DND-41 (cell line): ENCODE measurements at regions not wholly inside any gene's neighbourhood (a gene's known extent, or its start where the extent isn't known, plus 50 kb on each side); places are given as distances from the start of the nearest gene placed in this dataset.
A peak's percentile ranks its signal among the peaks of the same experiment; 100 is the strongest.

ENCODE experiments used
- ATAC-seq: fragments of 200-7000 bp; cut with Tn5 transposase; 3 replicates; pipeline ENCODE4 v1.9.1; 2021; ENCODE audit warnings: low read depth; ENCODE audit not compliant: insufficient read depth
- DNase-seq: peaks from one replicate; pipeline ENCODE4 v3.0.0-alpha.2; 2020
- H2AFZ ChIP-seq: 2 replicates; pipeline ENCODE4 v1.6.0; 2012; ENCODE audit warnings: low read depth, low read length
- H3K27ac ChIP-seq: 2 replicates; pipeline ENCODE4 v1.5.1; 2012; ENCODE audit warnings: low read length, inconsistent platforms
- H3K27me3 ChIP-seq: fragments of 200-600 bp; sonication (generic); 2 replicates; pipeline ENCODE4 v1.6.0; 2012; ENCODE audit warnings: low read length, mild to moderate bottlenecking, inconsistent platforms; ENCODE audit not compliant: insufficient read depth, poor library complexity
- H3K36me3 ChIP-seq: 2 replicates; pipeline ENCODE4 v1.5.1; 2012; ENCODE audit warnings: low read length, inconsistent platforms; ENCODE audit not compliant: insufficient read depth
- H3K4me1 ChIP-seq: 2 replicates; pipeline ENCODE4 v1.5.1; 2012; ENCODE audit warnings: mild to moderate bottlenecking, low read length; ENCODE audit not compliant: insufficient read depth
- H3K4me2 ChIP-seq: 2 replicates; pipeline ENCODE4 v1.6.0; 2012; ENCODE audit warnings: mild to moderate bottlenecking, moderate library complexity, low read length, inconsistent platforms; ENCODE audit not compliant: insufficient read depth
- H3K4me3 ChIP-seq, 2 experiments: fragments of 200-600 bp in 1 of 2; shearing (Covaris generic) in 1 of 2; 2 replicates each; pipeline ENCODE4 v1.5.1; 2012 to 2016; ENCODE audit warnings: inconsistent platforms in 2 of 2, low read length in 2 of 2, mild to moderate bottlenecking in 2 of 2, low read depth in 1 of 2, moderate library complexity in 1 of 2
- H3K79me2 ChIP-seq: 2 replicates; pipeline ENCODE4 v1.6.0; 2012; ENCODE audit warnings: low read length, inconsistent platforms; ENCODE audit not compliant: insufficient read depth
- H3K9ac ChIP-seq: 2 replicates; pipeline ENCODE4 v1.6.0; 2012; ENCODE audit warnings: low read depth, mild to moderate bottlenecking, inconsistent platforms, low read length, moderate library complexity
- H3K9me3 ChIP-seq: 2 replicates; pipeline ENCODE4 v1.5.1; 2012; ENCODE audit warnings: low read length, moderate library complexity, mild to moderate bottlenecking, inconsistent platforms; ENCODE audit not compliant: insufficient read depth, severe bottlenecking
- H4K20me1 ChIP-seq: 2 replicates; pipeline ENCODE4 v1.6.0; 2012; ENCODE audit warnings: low read length; ENCODE audit not compliant: insufficient read depth
- CTCF ChIP-seq: IDR thresholded peaks from 2 replicates; pipeline ENCODE4 v1.5.1; 2012; ENCODE audit warnings: borderline replicate concordance, low read length, moderate library complexity, mild to moderate bottlenecking; ENCODE audit not compliant: poor library complexity, severe bottlenecking; ENCODE audit errors: extremely low read depth
- EZH2 ChIP-seq: IDR thresholded peaks from 3 replicates; pipeline ENCODE4 v1.6.1; 2012; ENCODE audit warnings: borderline replicate concordance, low read depth, mild to moderate bottlenecking, moderate library complexity, low read length, inconsistent platforms; ENCODE audit not compliant: severe bottlenecking

- no peaks in the 10 kb centered on the region for H3K27me3 ChIP-seq
- no peak overlapping the region for H3K4me2 ChIP-seq
- H4K20me1 ChIP-seq, result no peaks in the 10 kb centered on the region
- no peaks in the 10 kb centered on the region for H3K36me3 ChIP-seq
- DNase-seq (no peak), ATAC-seq (no peak)
- H3K9ac ChIP-seq, result no peak overlapping the region
- H2AFZ ChIP-seq, result no peak overlapping the region
- H3K4me3 ChIP-seq, result no peak overlapping the region
- TF ChIP-seq CTCF, result no peak
- no peak for TF ChIP-seq EZH2
- no peaks in the 10 kb centered on the region for H3K79me2 ChIP-seq
- H3K4me1 ChIP-seq, result no peaks in the 10 kb centered on the region
- H3K9me3 ChIP-seq, result no peaks in the 10 kb centered on the region
- H3K27ac ChIP-seq, result no peak overlapping the region
These were observed 330.1 kb upstream of the CPXCR1 start for GRCh38 chrX:88416965-88417364.

GRCh38 chrX:88424071-88424470 lies 323.0 kb upstream of the CPXCR1 start:
- no peak overlapping the region for H3K9ac ChIP-seq
- no peaks in the 10 kb centered on the region for H3K9me3 ChIP-seq
- H3K4me1 ChIP-seq, result no peaks in the 10 kb centered on the region
- H3K36me3 ChIP-seq, result no peaks in the 10 kb centered on the region
- no peak overlapping the region for H3K4me2 ChIP-seq
- H3K27me3 ChIP-seq, result no peaks in the 10 kb centered on the region
- ATAC-seq (no peak), DNase-seq (no peak)
- H4K20me1 ChIP-seq, result no peaks in the 10 kb centered on the region
- TF ChIP-seq EZH2 (no peak), CTCF (no peak)
- no peak overlapping the region for H2AFZ ChIP-seq
- no peak overlapping the region for H3K4me3 ChIP-seq
- no peaks in the 10 kb centered on the region for H3K79me2 ChIP-seq
- no peak overlapping the region for H3K27ac ChIP-seq

- H4K20me1 ChIP-seq, result no peaks in the 10 kb centered on the region
- H3K36me3 ChIP-seq, result no peaks in the 10 kb centered on the region
- no peak overlapping the region for H3K27ac ChIP-seq
- no peaks in the 10 kb centered on the region for H3K9me3 ChIP-seq
- DNase-seq (no peak), ATAC-seq (no peak)
- H3K27me3 ChIP-seq, result no peaks in the 10 kb centered on the region
- H3K4me2 ChIP-seq, result no peak overlapping the region
- TF ChIP-seq EZH2, result no peak
- no peak for TF ChIP-seq CTCF
- no peak overlapping the region for H3K4me3 ChIP-seq
- H3K79me2 ChIP-seq, result no peaks in the 10 kb centered on the region
- no peak overlapping the region for H3K9ac ChIP-seq
- H2AFZ ChIP-seq, result no peak overlapping the region
- H3K4me1 ChIP-seq, result no peaks in the 10 kb centered on the region
These were observed 322.5 kb upstream of the CPXCR1 start for GRCh38 chrX:88424541-88424940.

GRCh38 chrX:88425739-88426138 lies 321.3 kb upstream of the CPXCR1 start:
- H3K27me3 ChIP-seq, result no peaks in the 10 kb centered on the region
- no peak overlapping the region for H2AFZ ChIP-seq
- DNase-seq (no peak), ATAC-seq (no peak)
- H4K20me1 ChIP-seq, result no peaks in the 10 kb centered on the region
- H3K4me1 ChIP-seq, result no peaks in the 10 kb centered on the region
- no peaks in the 10 kb centered on the region for H3K9me3 ChIP-seq
- no peaks in the 10 kb centered on the region for H3K36me3 ChIP-seq
- no peak overlapping the region for H3K27ac ChIP-seq
- H3K4me3 ChIP-seq, result no peak overlapping the region
- H3K79me2 ChIP-seq, result no peaks in the 10 kb centered on the region
- H3K9ac ChIP-seq, result no peak overlapping the region
- H3K4me2 ChIP-seq, result no peak overlapping the region
- TF ChIP-seq EZH2 (no peak), CTCF (peak; percentile 10)
